IMR-90 (cell line): ENCODE measurements at regions not wholly inside any gene's neighbourhood (a gene's known extent, or its start where the extent isn't known, plus 50 kb on each side); places are given as distances from the start of the nearest gene placed in this dataset.

Experiments
- CEBPB ChIP-seq: IDR thresholded peaks from 2 replicates; pipeline ENCODE4 v1.6.1; 2012; ENCODE audit warnings: low read depth, low read length, improper control_type of control experiment
- CHD1 ChIP-seq: IDR thresholded peaks from 2 replicates; pipeline ENCODE4 v1.6.1; 2012; ENCODE audit warnings: low read depth, low read length, improper control_type of control experiment
- POLR2A ChIP-seq: IDR thresholded peaks from 2 replicates; pipeline ENCODE4 v1.6.1; 2012; ENCODE audit warnings: mild to moderate bottlenecking, low read depth, low read length
- RAD21 ChIP-seq: IDR thresholded peaks from 2 replicates; pipeline ENCODE4 v1.6.1; 2012; ENCODE audit warnings: low read length, improper control_type of control experiment
- TF ChIP-seq, protein P1 (sequence below): conservative IDR thresholded peaks from 2 replicates; pipeline ENCODE4 v1.5.1; 2012; ENCODE audit warnings: mild to moderate bottlenecking, low read depth, low read length, improper control_type of control experiment
- TF ChIP-seq, protein P2 (sequence below): fragments of 150-350 bp; IDR thresholded peaks from 2 replicates; pipeline ENCODE4 v1.6.1; 2016; ENCODE audit warnings: low read depth, mild to moderate bottlenecking, low read length, moderate library complexity, borderline replicate concordance
- TF ChIP-seq, protein P3 (sequence below): fragments of 150-350 bp; IDR thresholded peaks from 2 replicates; pipeline ENCODE4 v1.6.1; 2017; ENCODE audit warnings: mild to moderate bottlenecking, antibody characterized with exemption, low read length, low read depth

GRCh38 chr22:26801449-26801848, 144.1 kb downstream of the MIAT start:
- TF ChIP-seq, protein P1, sequence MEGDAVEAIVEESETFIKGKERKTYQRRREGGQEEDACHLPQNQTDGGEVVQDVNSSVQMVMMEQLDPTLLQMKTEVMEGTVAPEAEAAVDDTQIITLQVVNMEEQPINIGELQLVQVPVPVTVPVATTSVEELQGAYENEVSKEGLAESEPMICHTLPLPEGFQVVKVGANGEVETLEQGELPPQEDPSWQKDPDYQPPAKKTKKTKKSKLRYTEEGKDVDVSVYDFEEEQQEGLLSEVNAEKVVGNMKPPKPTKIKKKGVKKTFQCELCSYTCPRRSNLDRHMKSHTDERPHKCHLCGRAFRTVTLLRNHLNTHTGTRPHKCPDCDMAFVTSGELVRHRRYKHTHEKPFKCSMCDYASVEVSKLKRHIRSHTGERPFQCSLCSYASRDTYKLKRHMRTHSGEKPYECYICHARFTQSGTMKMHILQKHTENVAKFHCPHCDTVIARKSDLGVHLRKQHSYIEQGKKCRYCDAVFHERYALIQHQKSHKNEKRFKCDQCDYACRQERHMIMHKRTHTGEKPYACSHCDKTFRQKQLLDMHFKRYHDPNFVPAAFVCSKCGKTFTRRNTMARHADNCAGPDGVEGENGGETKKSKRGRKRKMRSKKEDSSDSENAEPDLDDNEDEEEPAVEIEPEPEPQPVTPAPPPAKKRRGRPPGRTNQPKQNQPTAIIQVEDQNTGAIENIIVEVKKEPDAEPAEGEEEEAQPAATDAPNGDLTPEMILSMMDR, result no peak
- TF ChIP-seq POLR2A (no peak), CEBPB (no peak), CHD1 (no peak), RAD21 (no peak)
- TF ChIP-seq, protein P2, sequence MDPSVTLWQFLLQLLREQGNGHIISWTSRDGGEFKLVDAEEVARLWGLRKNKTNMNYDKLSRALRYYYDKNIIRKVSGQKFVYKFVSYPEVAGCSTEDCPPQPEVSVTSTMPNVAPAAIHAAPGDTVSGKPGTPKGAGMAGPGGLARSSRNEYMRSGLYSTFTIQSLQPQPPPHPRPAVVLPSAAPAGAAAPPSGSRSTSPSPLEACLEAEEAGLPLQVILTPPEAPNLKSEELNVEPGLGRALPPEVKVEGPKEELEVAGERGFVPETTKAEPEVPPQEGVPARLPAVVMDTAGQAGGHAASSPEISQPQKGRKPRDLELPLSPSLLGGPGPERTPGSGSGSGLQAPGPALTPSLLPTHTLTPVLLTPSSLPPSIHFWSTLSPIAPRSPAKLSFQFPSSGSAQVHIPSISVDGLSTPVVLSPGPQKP, result no peak
- TF ChIP-seq, protein P3, sequence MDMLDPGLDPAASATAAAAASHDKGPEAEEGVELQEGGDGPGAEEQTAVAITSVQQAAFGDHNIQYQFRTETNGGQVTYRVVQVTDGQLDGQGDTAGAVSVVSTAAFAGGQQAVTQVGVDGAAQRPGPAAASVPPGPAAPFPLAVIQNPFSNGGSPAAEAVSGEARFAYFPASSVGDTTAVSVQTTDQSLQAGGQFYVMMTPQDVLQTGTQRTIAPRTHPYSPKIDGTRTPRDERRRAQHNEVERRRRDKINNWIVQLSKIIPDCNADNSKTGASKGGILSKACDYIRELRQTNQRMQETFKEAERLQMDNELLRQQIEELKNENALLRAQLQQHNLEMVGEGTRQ, result no peak
